Neural progenitor cell (in vitro differentiated cells): ENCODE measurements at regions not wholly inside any gene's neighbourhood (a gene's known extent, or its start where the extent isn't known, plus 50 kb on each side); places are given as distances from the start of the nearest gene placed in this dataset.

Experiments
- EZH2 ChIP-seq: fragments of 200-600 bp; sonication (generic); IDR thresholded peaks from 2 replicates; pipeline ENCODE4 v1.6.1; 2017; ENCODE audit warnings: antibody characterized with exemption, mild to moderate bottlenecking, moderate library complexity
- EZH2phosphoT487 ChIP-seq: fragments of 200-600 bp; sonication (generic); IDR thresholded peaks from 2 replicates; pipeline ENCODE4 v1.6.1; 2017; ENCODE audit warnings: antibody characterized with exemption
- TF ChIP-seq, protein P1 (sequence below): fragments of 200-600 bp; sonication (generic); IDR thresholded peaks from 2 replicates; pipeline ENCODE4 v1.5.1; 2017; ENCODE audit warnings: antibody characterized with exemption, mild to moderate bottlenecking

DNA sequence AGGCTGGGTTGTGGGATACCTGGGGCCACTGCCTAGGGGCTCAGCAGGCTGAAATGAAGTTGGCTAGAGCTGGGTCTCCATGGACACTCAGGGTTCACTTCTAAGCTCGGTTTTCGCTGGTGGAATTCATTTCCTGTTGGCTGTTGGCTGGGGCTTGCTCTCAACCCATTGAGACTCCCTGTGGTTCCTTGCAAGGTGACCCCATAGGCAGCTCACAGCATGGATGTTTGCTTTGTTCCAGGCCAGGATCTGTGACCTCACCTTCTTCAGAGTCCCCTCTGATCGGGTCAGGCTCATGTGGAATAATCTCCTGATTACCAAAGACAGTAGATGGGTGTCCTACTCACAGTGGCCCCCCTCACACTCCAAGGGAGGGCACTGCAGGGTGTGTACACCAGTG is 229.3 kb downstream of the QKI start:
- TF ChIP-seq, protein P1, sequence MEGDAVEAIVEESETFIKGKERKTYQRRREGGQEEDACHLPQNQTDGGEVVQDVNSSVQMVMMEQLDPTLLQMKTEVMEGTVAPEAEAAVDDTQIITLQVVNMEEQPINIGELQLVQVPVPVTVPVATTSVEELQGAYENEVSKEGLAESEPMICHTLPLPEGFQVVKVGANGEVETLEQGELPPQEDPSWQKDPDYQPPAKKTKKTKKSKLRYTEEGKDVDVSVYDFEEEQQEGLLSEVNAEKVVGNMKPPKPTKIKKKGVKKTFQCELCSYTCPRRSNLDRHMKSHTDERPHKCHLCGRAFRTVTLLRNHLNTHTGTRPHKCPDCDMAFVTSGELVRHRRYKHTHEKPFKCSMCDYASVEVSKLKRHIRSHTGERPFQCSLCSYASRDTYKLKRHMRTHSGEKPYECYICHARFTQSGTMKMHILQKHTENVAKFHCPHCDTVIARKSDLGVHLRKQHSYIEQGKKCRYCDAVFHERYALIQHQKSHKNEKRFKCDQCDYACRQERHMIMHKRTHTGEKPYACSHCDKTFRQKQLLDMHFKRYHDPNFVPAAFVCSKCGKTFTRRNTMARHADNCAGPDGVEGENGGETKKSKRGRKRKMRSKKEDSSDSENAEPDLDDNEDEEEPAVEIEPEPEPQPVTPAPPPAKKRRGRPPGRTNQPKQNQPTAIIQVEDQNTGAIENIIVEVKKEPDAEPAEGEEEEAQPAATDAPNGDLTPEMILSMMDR, result no peak
- no peak for TF ChIP-seq EZH2
- TF ChIP-seq EZH2phosphoT487, result no peak
